IMR-90 (cell line): ENCODE measurements at regions not wholly inside any gene's neighbourhood (a gene's known extent, or its start where the extent isn't known, plus 50 kb on each side); places are given as distances from the start of the nearest gene placed in this dataset.
A peak's percentile ranks its signal among the peaks of the same experiment; 100 is the strongest.

ENCODE experiments used
- ATAC-seq: fragments of 200-7000 bp; cut with Tn5 transposase; 2 replicates; pipeline ENCODE4 v1.9.1; 2020; ENCODE audit warnings: low read depth, mild to moderate bottlenecking, moderate library complexity
- BruUV-seq: library from RNA; stranded (reverse); fragments of 400-500 nt; replicated peaks from 2 replicates; lab custom pipeline; 2021; lab: Mats Ljungman, UMichigan
- CTCF ChIA-PET: fragments of 300-600 bp; formaldehyde crosslinking; extraction: SDS; loops from one replicate; lab custom pipeline; 2021; ENCODE audit warnings: antibody characterized with exemption; lab: Yijun Ruan, JAX
- POLR2A ChIA-PET: fragments of 300-600 bp; sonication (Branson Sonifier 250); formaldehyde crosslinking; loops from one replicate; lab custom pipeline; 2022; ENCODE audit warnings: antibody characterized with exemption; ENCODE audit not compliant: unreplicated experiment; lab: Charles Lee
- DNase-seq: peaks from one replicate; pipeline ENCODE4 v3.0.0; 2013
- H2AFZ ChIP-seq: replicated peaks from 2 replicates; pipeline ENCODE3; 2013; ENCODE audit warnings: low read length, mild to moderate bottlenecking; ENCODE audit not compliant: poor library complexity
- H2AK5ac ChIP-seq: 2 replicates; pipeline ENCODE4 v1.6.1; 2013; ENCODE audit warnings: low read depth, low read length, inconsistent platforms
- H2AK9ac ChIP-seq: replicated peaks from 2 replicates; pipeline ENCODE3; 2013; ENCODE audit warnings: mild to moderate bottlenecking, low read depth, low read length, moderate library complexity; ENCODE audit not compliant: poor library complexity
- H2BK120ac ChIP-seq: 2 replicates; pipeline ENCODE4 v1.6.1; 2013; ENCODE audit warnings: low read depth, low read length, inconsistent platforms
- H2BK15ac ChIP-seq: 3 replicates; pipeline ENCODE4 v1.6.1; 2013; ENCODE audit warnings: low read depth, low read length, inconsistent platforms
- H2BK20ac ChIP-seq: 2 replicates; pipeline ENCODE4 v1.6.1; 2013; ENCODE audit warnings: low read depth, mild to moderate bottlenecking, inconsistent platforms, low read length, moderate library complexity
- H2BK5ac ChIP-seq: 2 replicates; pipeline ENCODE4 v1.6.1; 2013; ENCODE audit warnings: mild to moderate bottlenecking, low read depth, low read length, inconsistent platforms; ENCODE audit not compliant: poor library complexity, severe bottlenecking
- H3K14ac ChIP-seq: replicated peaks from 2 replicates; pipeline ENCODE4 v1.6.1; 2013; ENCODE audit warnings: low read depth, low read length, inconsistent platforms
- H3K18ac ChIP-seq: 2 replicates; pipeline ENCODE4 v1.6.1; 2013; ENCODE audit warnings: low read depth, low read length, control low read depth
- H3K23ac ChIP-seq: 2 replicates; pipeline ENCODE4 v1.6.1; 2013; ENCODE audit warnings: low read depth, low read length, inconsistent platforms
- H3K27ac ChIP-seq: 2 replicates; pipeline ENCODE4 v1.5.1; 2013; ENCODE audit warnings: mild to moderate bottlenecking, control low read depth, low read length; ENCODE audit not compliant: insufficient read depth
- H3K27me3 ChIP-seq: 2 replicates; pipeline ENCODE4 v1.6.1; 2013; ENCODE audit warnings: low read length; ENCODE audit not compliant: control insufficient read depth, insufficient read depth
- H3K36me3 ChIP-seq: 2 replicates; pipeline ENCODE4 v1.6.1; 2013; ENCODE audit warnings: low read length, mixed read lengths; ENCODE audit not compliant: control insufficient read depth, insufficient read depth
- H3K4ac ChIP-seq: 2 replicates; pipeline ENCODE4 v1.6.1; 2013; ENCODE audit warnings: low read depth, low read length, inconsistent platforms
- H3K4me1 ChIP-seq: 2 replicates; pipeline ENCODE4 v1.6.1; 2013; ENCODE audit warnings: low read length, mixed read lengths; ENCODE audit not compliant: control insufficient read depth, insufficient read depth
- H3K4me2 ChIP-seq: 2 replicates; pipeline ENCODE4 v1.6.1; 2013; ENCODE audit warnings: low read depth, mild to moderate bottlenecking, control low read depth, low read length, moderate library complexity
- H3K4me3 ChIP-seq: 2 replicates; pipeline ENCODE4 v1.5.1; 2013; ENCODE audit warnings: low read depth, mild to moderate bottlenecking, control low read depth, low read length, moderate library complexity; ENCODE audit not compliant: insufficient read depth
- H3K56ac ChIP-seq: 2 replicates; pipeline ENCODE4 v1.6.1; 2013; ENCODE audit warnings: low read length, inconsistent platforms; ENCODE audit not compliant: insufficient read depth; ENCODE audit errors: extremely low read depth
- H3K79me1 ChIP-seq, 2 experiments: 2 replicates each; pipeline ENCODE4 v1.6.1; 2013; ENCODE audit warnings: low read length in 2 of 2, inconsistent platforms in 1 of 2, low read depth in 1 of 2
- H3K9ac ChIP-seq: 2 replicates; pipeline ENCODE4 v1.6.1; 2013; ENCODE audit warnings: low read depth, low read length, control low read depth
- H3K9me1 ChIP-seq: 2 replicates; pipeline ENCODE4 v1.6.1; 2013; ENCODE audit warnings: low read length, inconsistent platforms; ENCODE audit not compliant: insufficient read depth
- H3K9me3 ChIP-seq: 2 replicates; pipeline ENCODE4 v1.6.1; 2013; ENCODE audit warnings: low read length; ENCODE audit not compliant: control insufficient read depth, insufficient read depth
- H4K20me1 ChIP-seq: 2 replicates; pipeline ENCODE4 v1.6.1; 2013; ENCODE audit warnings: low read length, inconsistent platforms; ENCODE audit not compliant: insufficient read depth
- H4K5ac ChIP-seq: 2 replicates; pipeline ENCODE4 v1.6.1; 2013; ENCODE audit warnings: mild to moderate bottlenecking, low read depth, low read length, control low read depth
- H4K8ac ChIP-seq, 2 experiments: 2 replicates each; pipeline ENCODE4 v1.6.1; 2013; ENCODE audit warnings: low read depth in 2 of 2, low read length in 2 of 2, control low read depth in 1 of 2, inconsistent platforms in 1 of 2
- H4K91ac ChIP-seq: 2 replicates; pipeline ENCODE4 v1.6.1; 2013; ENCODE audit warnings: low read depth, low read length, inconsistent platforms; ENCODE audit not compliant: insufficient read depth
- CEBPB ChIP-seq: IDR thresholded peaks from 2 replicates; pipeline ENCODE4 v1.6.1; 2012; ENCODE audit warnings: low read depth, low read length, improper control_type of control experiment
- CTCF ChIP-seq: conservative IDR thresholded peaks from 2 replicates; pipeline ENCODE4 v1.5.1; 2012; ENCODE audit warnings: mild to moderate bottlenecking, low read depth, low read length, improper control_type of control experiment
- NFE2L2 ChIP-seq: fragments of 150-350 bp; IDR thresholded peaks from 2 replicates; pipeline ENCODE4 v1.6.1; 2016; ENCODE audit warnings: low read depth, mild to moderate bottlenecking, low read length
- POLR2A ChIP-seq: IDR thresholded peaks from 2 replicates; pipeline ENCODE4 v1.6.1; 2012; ENCODE audit warnings: mild to moderate bottlenecking, low read depth, low read length
- USF2 ChIP-seq: fragments of 150-350 bp; IDR thresholded peaks from 2 replicates; pipeline ENCODE4 v1.6.1; 2017; ENCODE audit warnings: mild to moderate bottlenecking, antibody characterized with exemption, low read length, low read depth
- WGBS, 2 experiments: methylation state at CpG; one replicate each; pipeline versions ENCODE4 v1.1.5 to v1.1.7; 2013; ENCODE audit warnings: missing lambda C conversion rate in 2 of 2; ENCODE audit not compliant: insufficient read length in 1 of 2; ENCODE audit errors: extremely low coverage in 2 of 2; 5-methylcytosine and 5-hydroxymethylcytosine counted together
- dilution Hi-C: fragments of 300-500 bp; cut with HindIII; formaldehyde crosslinking; loops from one replicate; pipeline ENCODE4 v1.14.3; 2018; ENCODE audit warnings: low sequenced_read_pairs; ENCODE audit not compliant: unreplicated experiment
- in situ Hi-C: fragments of 300-500 bp; cut with MboI; formaldehyde crosslinking; loops from 3 replicates; pipeline ENCODE4 v1.14.3; 2019; ENCODE audit warnings: low sequenced_read_pairs, inconsistent platforms, mixed read lengths
- intact Hi-C: fragments of 100-400 bp; cut with micrococcal nuclease; formaldehyde crosslinking; loops from 2 replicates; pipeline ENCODE4 v1.10.0; 2022

GRCh38 chr1:57485643-57486042 lies 61.8 kb upstream of the DAB1 start:
- in situ Hi-C loops (loop anchor here (25.0 kb wide), 1 partner anchor 648 kb away; no protein-coding TSS in a partner anchor), dilution Hi-C loops (no loop called here), intact Hi-C loops (no loop called here)
- Histone ChIP-seq H3K18ac (peak overlapping the region; percentile 39; the same call in 1 of the 2 replicates), H4K20me1 (no peaks in the 10 kb centered on the region), H3K56ac (no peak overlapping the region), H3K9me3 (no peaks in the 10 kb centered on the region), H3K27me3 (no peaks in the 10 kb centered on the region), H3K4me2 (peak overlapping the region; percentile 4; the same call in 1 of the 2 replicates), H3K4me1 (peaks cover 19% of the 10 kb centered on the region), H4K8ac (peak overlapping the region in 1 of 2 experiments; percentile 32; a peak in 2 of 4 replicates), H3K27ac (no peak overlapping the region), H4K5ac (peak overlapping the region; percentile 2; the same call in 1 of the 2 replicates), H3K4me3 (no peak overlapping the region), H3K79me1 (no peaks in the 10 kb centered on the region), H2AFZ (peak overlapping the region; percentile 36), H3K9ac (no peak overlapping the region), H2BK20ac (peak overlapping the region; percentile 64), H3K4ac (peak overlapping the region; percentile 51; the same call in 1 of the 2 replicates), H2AK9ac (no peak overlapping the region), H3K36me3 (no peaks in the 10 kb centered on the region), H3K9me1 (peaks cover 4% of the 10 kb centered on the region), H2BK120ac (peak overlapping the region; percentile 73), H2BK5ac (peak overlapping the region; percentile 59), H4K91ac (peak overlapping the region; percentile 68), H2BK15ac (peak overlapping the region; percentile 90), H3K14ac (peak overlapping the region; percentile 41; the same call in 1 of the 2 replicates), H2AK5ac (peak overlapping the region; percentile 16; the same call in 1 of the 2 replicates), H3K23ac (peak overlapping the region; percentile 26)
- TF ChIP-seq CTCF (no peak), NFE2L2 (no peak), USF2 (no peak), POLR2A (no peak), CEBPB (no peak)
- BruUV-seq = no TSS peak
- WGBS, 2 experiments = 0% methylated on average over 1 of the region's 4 CpGs; no CpG with 5 or more reads in 1 of the 2 experiments
- ChIA-PET CTCF (no interaction called here), POLR2A (no interaction called here)
- peak; percentile 59 for ATAC-seq
- DNase-seq = peak; percentile 76
